H1 (cell line): ENCODE measurements at regions not wholly inside any gene's neighbourhood (a gene's known extent, or its start where the extent isn't known, plus 50 kb on each side); places are given as distances from the start of the nearest gene placed in this dataset.

Experiments
- CTCF ChIA-PET: fragments of 300-600 bp; sonication (Branson Sonifier 250); formaldehyde crosslinking; loops from one replicate; lab custom pipeline; 2021; ENCODE audit not compliant: partially characterized antibody; lab: Charles Lee
- POLR2A ChIA-PET: fragments of 300-600 bp; sonication (Branson Sonifier 250); formaldehyde crosslinking; loops from one replicate; lab custom pipeline; 2021; ENCODE audit warnings: inconsistent platforms; ENCODE audit not compliant: partially characterized antibody; lab: Charles Lee
- DNase-seq, 2 experiments: peaks; one replicate each; pipeline versions ENCODE4 v3.0.0 to v3.0.0-alpha.2; 2010 to 2022; ENCODE audit warnings: low spot score in 2 of 2, low read depth in 1 of 2, mixed read lengths in 1 of 2
- FAIRE-seq: peaks from 2 replicates; lab custom pipeline; 2011; peaks lifted over from hg19 to GRCh38; lab: Jason Lieb, UNC
- H2AFZ ChIP-seq: 2 replicates; pipeline ENCODE4 v1.8.1; 2012; ENCODE audit warnings: low read length, inconsistent platforms
- H2AK5ac ChIP-seq: 2 replicates; pipeline ENCODE4 v1.6.1; 2013; ENCODE audit warnings: low read depth, low read length
- H2BK120ac ChIP-seq: replicated peaks from 2 replicates; pipeline ENCODE3; 2013; ENCODE audit warnings: low read depth, low read length, inconsistent platforms
- H2BK12ac ChIP-seq: 2 replicates; pipeline ENCODE4 v1.6.1; 2013; ENCODE audit warnings: low read depth, low read length
- H2BK15ac ChIP-seq: 2 replicates; pipeline ENCODE4 v1.6.1; 2013; ENCODE audit warnings: low read length
- H2BK20ac ChIP-seq: 2 replicates; pipeline ENCODE4 v1.6.1; 2013; ENCODE audit warnings: low read length
- H2BK5ac ChIP-seq: 2 replicates; pipeline ENCODE4 v1.6.1; 2013; ENCODE audit warnings: low read depth, low read length
- H3K14ac ChIP-seq: 2 replicates; pipeline ENCODE4 v1.6.1; 2013; ENCODE audit warnings: inconsistent platforms; ENCODE audit not compliant: insufficient read length
- H3K18ac ChIP-seq: 2 replicates; pipeline ENCODE4 v1.6.1; 2013; ENCODE audit warnings: low read length; ENCODE audit errors: extremely low read depth
- H3K23ac ChIP-seq: 2 replicates; pipeline ENCODE4 v1.6.1; 2013; ENCODE audit warnings: inconsistent platforms; ENCODE audit not compliant: insufficient read length
- H3K23me2 ChIP-seq: 2 replicates; pipeline ENCODE4 v1.6.1; 2013; ENCODE audit warnings: low read depth, low read length
- H3K27ac ChIP-seq: 2 replicates; pipeline ENCODE4 v1.6.1; 2011; ENCODE audit warnings: low read depth, low read length, inconsistent platforms
- H3K27me3 ChIP-seq, 4 experiments: replicated peaks in 1 of 4; 1 replicate in 1 of 4; 2 replicates in 3 of 4; pipeline versions ENCODE4 v1.6.1 to v1.8.1; 2011 to 2013; ENCODE audit warnings: low read length in 3 of 4, mild to moderate bottlenecking in 3 of 4, inconsistent platforms in 2 of 4, mixed read lengths in 2 of 4, moderate library complexity in 1 of 4; ENCODE audit not compliant: control insufficient read depth in 3 of 4, insufficient read depth in 3 of 4; ENCODE audit errors: extremely low read depth in 1 of 4
- H3K36me3 ChIP-seq, 4 experiments: 2 replicates each; pipeline versions ENCODE4 v1.6.1 to v1.8.1; 2011 to 2013; ENCODE audit warnings: mild to moderate bottlenecking in 4 of 4, low read length in 3 of 4, moderate library complexity in 2 of 4, control low read depth in 1 of 4, inconsistent platforms in 1 of 4; ENCODE audit not compliant: insufficient read depth in 4 of 4, control insufficient read depth in 2 of 4
- H3K4ac ChIP-seq: replicated peaks from 2 replicates; pipeline ENCODE3; 2013; ENCODE audit warnings: low read length, low read depth, mixed read lengths, inconsistent platforms; ENCODE audit not compliant: insufficient read length
- H3K4me1 ChIP-seq, 4 experiments: replicated peaks in 1 of 4; 1 replicate in 1 of 4; 2 replicates in 3 of 4; pipeline versions ENCODE4 v1.6.1 to v1.8.1; 2011 to 2013; ENCODE audit warnings: low read length in 3 of 4, inconsistent platforms in 2 of 4, mixed read lengths in 1 of 4; ENCODE audit not compliant: insufficient read depth in 4 of 4, control insufficient read depth in 3 of 4
- H3K4me2 ChIP-seq, 2 experiments: 2 replicates each; pipeline versions ENCODE4 v1.6.1 to v1.8.1; 2011 to 2013; ENCODE audit warnings: low read depth in 2 of 2, low read length in 2 of 2, control low read depth in 1 of 2, inconsistent platforms in 1 of 2, mild to moderate bottlenecking in 1 of 2; ENCODE audit not compliant: insufficient read depth in 1 of 2
- H3K4me3 ChIP-seq, 4 experiments: fragments of 200-600, 300-600 bp in 1 of 4; sonication (generic), shearing (Covaris generic), sonication (Bioruptor Twin) in 1 of 4; 2 replicates each; pipeline versions ENCODE4 v1.5.1 to v1.8.1; 2011 to 2016; ENCODE audit warnings: low read length in 4 of 4, low read depth in 3 of 4, control low read depth in 2 of 4, inconsistent platforms in 2 of 4, mild to moderate bottlenecking in 2 of 4, mixed read lengths in 1 of 4, moderate library complexity in 1 of 4; ENCODE audit not compliant: insufficient read depth in 2 of 4; ENCODE audit errors: extremely low read depth in 1 of 4
- H3K56ac ChIP-seq: replicated peaks from 2 replicates; pipeline ENCODE3; 2013; ENCODE audit warnings: low read depth, mild to moderate bottlenecking, mixed read lengths, low read length, inconsistent platforms; ENCODE audit not compliant: insufficient read length
- H3K79me1 ChIP-seq: 2 replicates; pipeline ENCODE4 v1.6.1; 2013; ENCODE audit warnings: low read depth, low read length, control low read depth
- H3K79me2 ChIP-seq, 2 experiments: 2 replicates each; pipeline versions ENCODE4 v1.6.1 to v1.8.1; 2012 to 2013; ENCODE audit warnings: low read length in 2 of 2, mild to moderate bottlenecking in 2 of 2, inconsistent platforms in 1 of 2; ENCODE audit not compliant: insufficient read depth in 2 of 2, control insufficient read depth in 1 of 2
- H3K9ac ChIP-seq, 4 experiments: replicated peaks in 1 of 4; 1 replicate in 1 of 4; 2 replicates in 3 of 4; pipeline versions ENCODE4 v1.6.1 to v1.8.1; 2011 to 2013; ENCODE audit warnings: low read depth in 3 of 4, low read length in 3 of 4, control low read depth in 2 of 4, mild to moderate bottlenecking in 2 of 4, moderate library complexity in 2 of 4, inconsistent platforms in 1 of 4; ENCODE audit errors: extremely low read depth in 1 of 4
- H3K9me3 ChIP-seq, 2 experiments: 2 replicates each; pipeline versions ENCODE4 v1.6.1 to v1.8.1; 2012 to 2013; ENCODE audit warnings: mild to moderate bottlenecking in 2 of 2, moderate library complexity in 2 of 2, control low read depth in 1 of 2, inconsistent platforms in 1 of 2, low read depth in 1 of 2, low read length in 1 of 2, mixed read lengths in 1 of 2; ENCODE audit not compliant: insufficient read depth in 2 of 2
- H4K20me1 ChIP-seq, 2 experiments: replicated peaks in 1 of 2; 2 replicates each; pipeline versions ENCODE3 to v1.8.1; 2011 to 2013; ENCODE audit warnings: inconsistent platforms in 2 of 2, low read length in 2 of 2, mild to moderate bottlenecking in 1 of 2; ENCODE audit not compliant: insufficient read depth in 2 of 2, control insufficient read depth in 1 of 2
- H4K5ac ChIP-seq: 2 replicates; pipeline ENCODE4 v1.6.1; 2013; ENCODE audit warnings: low read length, low read depth, mixed read lengths, inconsistent platforms; ENCODE audit not compliant: insufficient read length
- H4K8ac ChIP-seq: 2 replicates; pipeline ENCODE4 v1.8.0; 2013; ENCODE audit warnings: mild to moderate bottlenecking, moderate library complexity, low read length, inconsistent platforms; ENCODE audit not compliant: insufficient read depth; ENCODE audit errors: extremely low read depth
- H4K91ac ChIP-seq: replicated peaks from 2 replicates; pipeline ENCODE3; 2013; ENCODE audit warnings: low read length, mixed read lengths, inconsistent platforms; ENCODE audit not compliant: insufficient read length
- BACH1 ChIP-seq: IDR thresholded peaks from 2 replicates; pipeline ENCODE4 v1.6.1; 2012; ENCODE audit warnings: low read length, improper control_type of control experiment
- BRCA1 ChIP-seq: IDR thresholded peaks from 2 replicates; pipeline ENCODE4 v1.6.1; 2012; ENCODE audit warnings: low read depth, low read length, improper control_type of control experiment
- CBX5 ChIP-seq: fragments of 300-800, 300-1000 bp; sonication (generic); IDR thresholded peaks from 2 replicates; pipeline ENCODE4 v1.7.1; 2016; ENCODE audit warnings: antibody characterized with exemption, low read length, low read depth
- CBX8 ChIP-seq: fragments of 300-800, 300-1000 bp; sonication (generic); IDR thresholded peaks from 2 replicates; pipeline ENCODE4 v1.7.1; 2016; ENCODE audit warnings: low read depth, low read length, borderline replicate concordance
- EP300 ChIP-seq, 2 experiments: IDR thresholded peaks; 1 replicate in 1 of 2; 2 replicates in 1 of 2; pipeline ENCODE4 v1.6.1; 2011 to 2012; ENCODE audit warnings: low read depth in 2 of 2, low read length in 2 of 2, mild to moderate bottlenecking in 2 of 2, borderline replicate concordance in 1 of 2, inconsistent platforms in 1 of 2, moderate library complexity in 1 of 2
- HDAC6 ChIP-seq: IDR thresholded peaks from one replicate; pipeline ENCODE4 v1.7.1; 2012; ENCODE audit warnings: low read depth, mild to moderate bottlenecking, inconsistent platforms, low read length, moderate library complexity
- KDM4A ChIP-seq: IDR thresholded peaks from one replicate; pipeline ENCODE4 v1.7.1; 2012; ENCODE audit warnings: low read depth, mild to moderate bottlenecking, moderate library complexity, low read length, inconsistent platforms; ENCODE audit not compliant: severe bottlenecking
- MAFK ChIP-seq: IDR thresholded peaks from 2 replicates; pipeline ENCODE4 v1.6.1; 2012; ENCODE audit warnings: low read depth, mild to moderate bottlenecking, improper control_type of control experiment, low read length
- RBBP5 ChIP-seq: IDR thresholded peaks from 2 replicates; pipeline ENCODE4 v1.7.1; 2012; ENCODE audit warnings: low read depth, mild to moderate bottlenecking, inconsistent platforms, low read length, moderate library complexity, borderline replicate concordance
- RFX5 ChIP-seq: IDR thresholded peaks from 2 replicates; pipeline ENCODE4 v1.6.1; 2011; ENCODE audit warnings: low read depth, low read length, improper control_type of control experiment, borderline replicate concordance
- RNF2 ChIP-seq: fragments of 200-900, 300-1000 bp; sonication (generic); IDR thresholded peaks from 2 replicates; pipeline ENCODE4 v1.7.1; 2016; ENCODE audit warnings: borderline replicate concordance, low read depth, mild to moderate bottlenecking, antibody characterized with exemption, low read length; ENCODE audit not compliant: poor library complexity, severe bottlenecking; ENCODE audit errors: missing control alignments
- SP1 ChIP-seq: IDR thresholded peaks from 2 replicates; pipeline ENCODE4 v1.6.1; 2011; ENCODE audit warnings: low read depth, low read length
- SP4 ChIP-seq: IDR thresholded peaks from 2 replicates; pipeline ENCODE4 v1.6.1; 2012; ENCODE audit warnings: low read length, inconsistent platforms
- TAF7 ChIP-seq: optimal IDR thresholded peaks from 2 replicates; pipeline ENCODE3; 2011; ENCODE audit warnings: low read depth, mild to moderate bottlenecking, inconsistent platforms, low read length, moderate library complexity, borderline replicate concordance
- WGBS, 2 experiments: shearing (Covaris generic) in 1 of 2; methylation state at CpG; one replicate each; pipeline versions ENCODE4 v1.1.6 to v1.1.7; 2013 to 2015; ENCODE audit warnings: low lambda C conversion rate in 2 of 2, mixed read lengths in 2 of 2, inconsistent platforms in 1 of 2, low coverage in 1 of 2, missing lambda C conversion rate in 1 of 2; ENCODE audit not compliant: insufficient replicate concordance in 2 of 2, insufficient coverage in 1 of 2, insufficient read length in 1 of 2; ENCODE audit errors: extremely low coverage in 1 of 2, missing lambda C conversion rate in 1 of 2; 5-methylcytosine and 5-hydroxymethylcytosine counted together

GRCh38 chr18:44599412-44599811 is 81.3 kb upstream of the SETBP1 start:
- no peak overlapping the region for H2BK120ac ChIP-seq
- no peak overlapping the region for H2BK12ac ChIP-seq
- CTCF ChIA-PET, result interaction anchor here (0.6 to 3.6 kb wide), 9 partner anchors 11 to 984 kb away, joined by 3 to 21 read pairs (median 4); no protein-coding TSS in a partner anchor
- no peak overlapping the region for H2AK5ac ChIP-seq
- no peaks in the 10 kb centered on the region for H3K27me3 ChIP-seq
- H3K79me1 ChIP-seq, result no peaks in the 10 kb centered on the region
- FAIRE-seq (no peak), DNase-seq (no peak)
- H3K14ac ChIP-seq, result no peak overlapping the region
- no peak overlapping the region for H2BK15ac ChIP-seq
- no peaks in the 10 kb centered on the region for H3K36me3 ChIP-seq
- H2AFZ ChIP-seq, result no peak overlapping the region; the same call in 1 of the 2 replicates
- H3K27ac ChIP-seq, result no peak overlapping the region
- no peak overlapping the region for H2BK5ac ChIP-seq
- no peaks in the 10 kb centered on the region for H3K9me3 ChIP-seq
- no peak overlapping the region for H3K4me3 ChIP-seq
- POLR2A ChIA-PET, result no interaction called here
- no peak overlapping the region for H4K91ac ChIP-seq
- no peak overlapping the region for H4K8ac ChIP-seq
- no peak overlapping the region for H3K18ac ChIP-seq
- no peaks in the 10 kb centered on the region for H3K79me2 ChIP-seq
- no peaks in the 10 kb centered on the region for H3K23me2 ChIP-seq
- no peak overlapping the region for H3K4me2 ChIP-seq
- H3K23ac ChIP-seq, result no peak overlapping the region
- no peak overlapping the region for H3K9ac ChIP-seq
- H3K4me1 ChIP-seq, result 0 out of 7 replicates have a peak, but pooled peaks cover 0 to 3% (median 0%) of the 10 kb centered on the region in 4 experiments
- no peak overlapping the region for H3K56ac ChIP-seq
- WGBS, 2 experiments, result 82% methylated on average over 4 of the region's 4 CpGs; no CpG with 5 or more reads in 1 of the 2 experiments
- H2BK20ac ChIP-seq, result no peak overlapping the region
- no peaks in the 10 kb centered on the region for H4K20me1 ChIP-seq
- no peak overlapping the region for H3K4ac ChIP-seq
- no peak overlapping the region for H4K5ac ChIP-seq
- TF ChIP-seq RNF2, result no peak
- TF ChIP-seq SP4, result no peak
- peak; percentile 72 for TF ChIP-seq MAFK
- no peak for TF ChIP-seq BRCA1
- no peak for TF ChIP-seq EP300 (IDR thresholded peaks at IDR 0.05; ENCODE audit: borderline replicate concordance in 1 of 2, low read depth in 2 of 2, low read length in 2 of 2)
- no peak for TF ChIP-seq RBBP5
- TF ChIP-seq SP1, result no peak
- no peak for TF ChIP-seq CBX5
- no peak for TF ChIP-seq RFX5
- TF ChIP-seq KDM4A, result no peak
- TF ChIP-seq TAF7, result no peak
- no peak for TF ChIP-seq CBX8
- TF ChIP-seq HDAC6, result no peak
- peak; percentile 50 for TF ChIP-seq BACH1
